K562 (cell line): ENCODE measurements at regions not wholly inside any gene's neighbourhood (a gene's known extent, or its start where the extent isn't known, plus 50 kb on each side); places are given as distances from the start of the nearest gene placed in this dataset.

Source experiments
- NCOA6 ChIP-seq: fragments of 450-650 bp; IDR thresholded peaks from 2 replicates; pipeline ENCODE4 v1.6.1; 2017; ENCODE audit warnings: mild to moderate bottlenecking
- ZFPM2 ChIP-seq: fragments of 250-450 bp; sonication (Bioruptor Pico); IDR thresholded peaks from 2 replicates; pipeline ENCODE4 v1.5.1; 2022; ENCODE audit warnings: mild to moderate bottlenecking
- TF ChIP-seq, protein P1 (sequence below): sonication (generic); formaldehyde crosslinking; IDR thresholded peaks from 2 replicates; pipeline ENCODE4 v1.8.0; 2023; ENCODE audit warnings: missing genetic modification reagents, mild to moderate bottlenecking, borderline replicate concordance

GRCh38 chr22:27223317-27224177 lies 566.2 kb downstream of the MIAT start (continued):
- TF ChIP-seq, protein P1, sequence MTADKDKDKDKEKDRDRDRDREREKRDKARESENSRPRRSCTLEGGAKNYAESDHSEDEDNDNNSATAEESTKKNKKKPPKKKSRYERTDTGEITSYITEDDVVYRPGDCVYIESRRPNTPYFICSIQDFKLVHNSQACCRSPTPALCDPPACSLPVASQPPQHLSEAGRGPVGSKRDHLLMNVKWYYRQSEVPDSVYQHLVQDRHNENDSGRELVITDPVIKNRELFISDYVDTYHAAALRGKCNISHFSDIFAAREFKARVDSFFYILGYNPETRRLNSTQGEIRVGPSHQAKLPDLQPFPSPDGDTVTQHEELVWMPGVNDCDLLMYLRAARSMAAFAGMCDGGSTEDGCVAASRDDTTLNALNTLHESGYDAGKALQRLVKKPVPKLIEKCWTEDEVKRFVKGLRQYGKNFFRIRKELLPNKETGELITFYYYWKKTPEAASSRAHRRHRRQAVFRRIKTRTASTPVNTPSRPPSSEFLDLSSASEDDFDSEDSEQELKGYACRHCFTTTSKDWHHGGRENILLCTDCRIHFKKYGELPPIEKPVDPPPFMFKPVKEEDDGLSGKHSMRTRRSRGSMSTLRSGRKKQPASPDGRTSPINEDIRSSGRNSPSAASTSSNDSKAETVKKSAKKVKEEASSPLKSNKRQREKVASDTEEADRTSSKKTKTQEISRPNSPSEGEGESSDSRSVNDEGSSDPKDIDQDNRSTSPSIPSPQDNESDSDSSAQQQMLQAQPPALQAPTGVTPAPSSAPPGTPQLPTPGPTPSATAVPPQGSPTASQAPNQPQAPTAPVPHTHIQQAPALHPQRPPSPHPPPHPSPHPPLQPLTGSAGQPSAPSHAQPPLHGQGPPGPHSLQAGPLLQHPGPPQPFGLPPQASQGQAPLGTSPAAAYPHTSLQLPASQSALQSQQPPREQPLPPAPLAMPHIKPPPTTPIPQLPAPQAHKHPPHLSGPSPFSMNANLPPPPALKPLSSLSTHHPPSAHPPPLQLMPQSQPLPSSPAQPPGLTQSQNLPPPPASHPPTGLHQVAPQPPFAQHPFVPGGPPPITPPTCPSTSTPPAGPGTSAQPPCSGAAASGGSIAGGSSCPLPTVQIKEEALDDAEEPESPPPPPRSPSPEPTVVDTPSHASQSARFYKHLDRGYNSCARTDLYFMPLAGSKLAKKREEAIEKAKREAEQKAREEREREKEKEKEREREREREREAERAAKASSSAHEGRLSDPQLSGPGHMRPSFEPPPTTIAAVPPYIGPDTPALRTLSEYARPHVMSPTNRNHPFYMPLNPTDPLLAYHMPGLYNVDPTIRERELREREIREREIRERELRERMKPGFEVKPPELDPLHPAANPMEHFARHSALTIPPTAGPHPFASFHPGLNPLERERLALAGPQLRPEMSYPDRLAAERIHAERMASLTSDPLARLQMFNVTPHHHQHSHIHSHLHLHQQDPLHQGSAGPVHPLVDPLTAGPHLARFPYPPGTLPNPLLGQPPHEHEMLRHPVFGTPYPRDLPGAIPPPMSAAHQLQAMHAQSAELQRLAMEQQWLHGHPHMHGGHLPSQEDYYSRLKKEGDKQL (CRISPR knock-in tag), result no peak
- TF ChIP-seq NCOA6 (no peak), ZFPM2 (CRISPR knock-in tag) (no peak)
